ENCODE measurements at regions not wholly inside any gene's neighbourhood (a gene's known extent, or its start where the extent isn't known, plus 50 kb on each side); places are given as distances from the start of the nearest gene placed in this dataset.

- TF ChIP-seq TAF1 (IDR thresholded peaks at IDR 0.05; ENCODE audit: borderline replicate concordance, insufficient read depth, low read length): no peak
- no peak for TF ChIP-seq REST (IDR thresholded peaks at IDR 0.05; ENCODE audit: insufficient read depth in 1 of 2, low read depth in 2 of 2, low read length in 2 of 2)
Measured at GRCh38 chr13:59326717-59327116, 837.0 kb downstream of the DIAPH3 start.
